Fibroblast of pulmonary artery (primary cell): ENCODE measurements at regions not wholly inside any gene's neighbourhood (a gene's known extent, or its start where the extent isn't known, plus 50 kb on each side); places are given as distances from the start of the nearest gene placed in this dataset.
A peak's percentile ranks its signal among the peaks of the same experiment; 100 is the strongest.

ENCODE experiments used
- DNase-seq: peaks from one replicate; pipeline ENCODE4 v3.0.0-alpha.2; 2010; ENCODE audit warnings: low read depth
- H3K4me3 ChIP-seq: replicated peaks from 2 replicates; pipeline ENCODE4 v1.5.1; 2011; ENCODE audit warnings: low read depth, mild to moderate bottlenecking, control low read depth, low read length, moderate library complexity
- TF ChIP-seq, protein P1 (sequence below): IDR thresholded peaks from 2 replicates; pipeline ENCODE4 v1.5.1; 2011; ENCODE audit warnings: mild to moderate bottlenecking, control low read depth, low read length, inconsistent platforms; ENCODE audit errors: missing control alignments

DNA sequence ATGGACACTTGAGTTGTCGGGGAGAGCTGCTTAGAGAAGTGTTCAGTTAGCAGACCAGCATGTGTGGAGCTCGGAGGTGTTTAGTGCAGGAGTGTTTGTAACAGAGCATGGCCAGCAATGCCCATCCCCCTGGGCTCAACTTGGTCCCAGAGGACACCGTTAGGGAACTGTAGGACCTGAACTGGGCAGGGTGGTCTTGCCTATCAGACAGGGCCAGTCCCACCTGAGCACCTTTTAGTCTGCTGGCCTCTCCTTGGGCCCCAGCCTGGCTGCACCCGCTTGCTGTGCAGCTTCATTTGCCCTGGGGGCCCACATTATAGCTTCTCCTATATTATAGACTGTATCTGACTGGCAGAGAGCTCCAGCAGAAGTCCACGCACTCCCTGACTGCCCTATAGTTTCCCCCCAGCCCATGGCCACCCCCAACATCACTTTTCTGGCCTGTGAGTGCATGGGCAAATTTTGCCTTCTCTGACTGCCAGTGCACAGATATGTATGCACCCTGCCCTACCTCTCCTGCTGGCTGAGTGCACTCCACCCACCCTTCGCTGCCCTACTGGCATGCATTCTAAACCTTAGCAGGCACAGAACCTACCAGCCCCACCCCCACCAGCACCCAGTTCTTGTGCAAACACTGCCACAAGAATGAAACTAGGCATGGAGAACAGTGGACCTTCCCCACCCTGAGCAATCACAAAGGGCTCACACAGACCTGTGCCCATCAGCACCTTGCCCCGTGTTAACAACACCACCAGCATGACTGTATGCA is 1030.6 kb upstream of the GHITM start:
- H3K4me3 ChIP-seq, result no peak overlapping the region
- TF ChIP-seq, protein P1, sequence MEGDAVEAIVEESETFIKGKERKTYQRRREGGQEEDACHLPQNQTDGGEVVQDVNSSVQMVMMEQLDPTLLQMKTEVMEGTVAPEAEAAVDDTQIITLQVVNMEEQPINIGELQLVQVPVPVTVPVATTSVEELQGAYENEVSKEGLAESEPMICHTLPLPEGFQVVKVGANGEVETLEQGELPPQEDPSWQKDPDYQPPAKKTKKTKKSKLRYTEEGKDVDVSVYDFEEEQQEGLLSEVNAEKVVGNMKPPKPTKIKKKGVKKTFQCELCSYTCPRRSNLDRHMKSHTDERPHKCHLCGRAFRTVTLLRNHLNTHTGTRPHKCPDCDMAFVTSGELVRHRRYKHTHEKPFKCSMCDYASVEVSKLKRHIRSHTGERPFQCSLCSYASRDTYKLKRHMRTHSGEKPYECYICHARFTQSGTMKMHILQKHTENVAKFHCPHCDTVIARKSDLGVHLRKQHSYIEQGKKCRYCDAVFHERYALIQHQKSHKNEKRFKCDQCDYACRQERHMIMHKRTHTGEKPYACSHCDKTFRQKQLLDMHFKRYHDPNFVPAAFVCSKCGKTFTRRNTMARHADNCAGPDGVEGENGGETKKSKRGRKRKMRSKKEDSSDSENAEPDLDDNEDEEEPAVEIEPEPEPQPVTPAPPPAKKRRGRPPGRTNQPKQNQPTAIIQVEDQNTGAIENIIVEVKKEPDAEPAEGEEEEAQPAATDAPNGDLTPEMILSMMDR, result no peak
- DNase-seq, result no peak

DNA sequence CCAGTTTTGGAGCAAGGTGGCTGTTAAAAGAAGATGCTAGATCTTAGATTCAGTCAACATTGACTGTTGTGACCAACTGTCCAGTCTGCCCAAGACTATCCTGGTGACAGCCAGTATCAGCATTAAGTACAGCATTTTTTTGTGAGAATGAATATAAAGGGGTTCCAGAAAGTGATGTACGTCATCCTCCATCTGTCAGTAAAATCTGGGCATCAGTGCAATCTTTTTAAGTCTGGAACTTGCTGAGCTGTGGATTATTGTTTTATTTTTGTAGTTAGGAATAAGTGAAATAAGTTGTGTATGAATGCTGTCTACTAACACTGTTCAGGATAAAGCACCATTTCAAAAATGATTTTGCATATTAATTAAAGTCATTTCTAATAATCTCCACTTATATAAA is 1020.0 kb upstream of the GHITM start:
- DNase-seq, result no peak
- no peak overlapping the region for H3K4me3 ChIP-seq
- TF ChIP-seq, protein P1, result no peak

DNA sequence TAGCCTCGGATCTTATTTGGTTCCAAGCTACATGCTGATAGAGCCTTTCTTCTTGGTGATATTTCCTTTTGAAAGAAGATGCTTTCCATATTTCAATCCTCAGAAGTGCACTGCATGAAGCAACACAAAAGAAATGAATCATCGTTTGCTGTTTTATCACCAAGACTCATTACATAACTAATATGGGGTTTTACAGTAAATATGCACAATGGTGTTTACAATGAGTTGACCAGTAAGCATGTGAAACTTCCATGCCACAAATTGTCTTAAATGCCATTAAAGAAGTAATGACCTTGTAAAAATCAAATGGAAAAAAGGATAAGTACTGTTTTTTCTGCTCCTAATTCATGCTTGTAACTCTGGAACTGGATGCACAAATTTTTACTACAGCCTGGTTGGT is 1017.0 kb upstream of the GHITM start:
- H3K4me3 ChIP-seq, result no peak overlapping the region
- TF ChIP-seq, protein P1, result no peak
- DNase-seq, result peak; percentile 1

DNA sequence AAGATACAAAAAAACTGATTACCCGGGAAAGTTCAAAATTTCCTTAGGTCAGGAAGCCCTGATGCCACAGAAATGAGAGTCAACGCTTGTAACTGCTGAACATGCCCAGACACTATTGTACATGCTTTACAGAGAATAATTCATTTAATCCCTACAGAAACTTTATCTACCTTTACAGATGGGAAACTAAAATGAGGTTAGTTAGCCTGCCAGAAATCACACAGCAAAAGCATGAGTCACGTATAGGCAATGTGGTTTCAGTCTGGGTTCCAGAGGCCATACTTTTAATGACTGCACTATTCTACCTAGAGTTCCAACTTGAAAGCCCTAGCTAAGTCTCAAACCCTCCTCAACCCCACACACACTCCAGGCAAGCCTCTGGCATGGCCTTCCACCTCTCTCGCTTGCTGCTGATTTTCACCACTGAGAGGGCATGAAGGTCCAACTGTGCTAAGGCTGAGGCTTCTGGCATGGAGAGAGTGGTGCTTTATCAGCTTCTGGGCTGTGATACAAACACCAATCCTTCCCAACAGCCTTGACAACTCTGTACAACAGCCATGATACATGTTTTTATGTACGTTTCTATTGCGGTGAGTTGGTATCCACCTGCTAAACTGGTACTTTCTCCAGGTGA is 1011.2 kb upstream of the GHITM start:
- DNase-seq, result no peak
- TF ChIP-seq, protein P1, result no peak

DNA sequence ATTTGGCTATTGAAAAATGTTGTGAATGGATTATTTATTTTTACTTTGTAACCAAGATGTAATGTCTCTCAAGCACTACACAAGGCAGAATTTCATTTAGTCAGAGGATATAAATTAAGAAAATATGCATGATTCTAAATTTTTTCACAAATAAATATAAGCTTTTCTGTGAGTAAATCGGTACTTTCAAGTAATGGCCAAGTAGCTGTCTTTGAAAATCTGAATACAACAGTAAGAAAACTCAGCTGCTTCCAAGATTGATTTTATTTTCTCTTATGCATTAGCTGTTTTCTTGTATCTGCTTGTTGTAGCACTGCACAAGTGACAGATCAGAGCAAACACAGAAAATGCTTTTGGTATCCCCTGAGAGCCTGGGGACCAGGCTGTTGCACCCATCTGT is 998.5 kb upstream of the GHITM start:
- TF ChIP-seq, protein P1, result no peak
- DNase-seq, result no peak
- H3K4me3 ChIP-seq, result no peak overlapping the region

More for the DNA sequence above, 1011.2 kb upstream of the GHITM start:
- no peak overlapping the region for H3K4me3 ChIP-seq

DNA sequence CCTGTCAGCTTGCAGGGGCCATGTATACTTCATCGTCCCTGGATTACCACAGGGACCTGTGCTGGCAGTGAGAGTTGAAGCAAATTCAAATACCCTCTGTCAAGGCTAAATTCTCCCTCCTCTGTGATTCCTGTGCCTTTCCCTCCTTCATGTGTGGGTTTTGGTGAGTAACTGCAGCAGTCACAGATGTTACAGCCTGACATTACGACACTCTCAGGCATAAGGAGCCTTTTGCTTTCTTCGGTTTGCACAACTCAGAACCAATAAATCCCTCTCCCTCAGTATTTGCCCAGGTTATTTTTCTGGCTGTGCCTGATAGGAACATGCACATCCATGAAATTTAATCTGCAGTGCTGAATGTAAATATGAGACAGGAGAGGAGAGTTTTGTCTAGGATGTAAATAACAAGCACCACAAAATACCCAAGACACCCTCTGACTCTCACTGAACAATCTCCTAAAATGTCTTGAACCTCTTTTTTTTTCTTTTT is 997.2 kb upstream of the GHITM start:
- TF ChIP-seq, protein P1, result no peak
- no peak overlapping the region for H3K4me3 ChIP-seq
- no peak for DNase-seq
